ENCODE measurements at regions not wholly inside any gene's neighbourhood (a gene's known extent, or its start where the extent isn't known, plus 50 kb on each side); places are given as distances from the start of the nearest gene placed in this dataset.
"Not testable (repeated sequence)": the region's sequence is repeated elsewhere in the genome, so short reads cannot be mapped to it uniquely, and the experiment has no call there.

DNA sequence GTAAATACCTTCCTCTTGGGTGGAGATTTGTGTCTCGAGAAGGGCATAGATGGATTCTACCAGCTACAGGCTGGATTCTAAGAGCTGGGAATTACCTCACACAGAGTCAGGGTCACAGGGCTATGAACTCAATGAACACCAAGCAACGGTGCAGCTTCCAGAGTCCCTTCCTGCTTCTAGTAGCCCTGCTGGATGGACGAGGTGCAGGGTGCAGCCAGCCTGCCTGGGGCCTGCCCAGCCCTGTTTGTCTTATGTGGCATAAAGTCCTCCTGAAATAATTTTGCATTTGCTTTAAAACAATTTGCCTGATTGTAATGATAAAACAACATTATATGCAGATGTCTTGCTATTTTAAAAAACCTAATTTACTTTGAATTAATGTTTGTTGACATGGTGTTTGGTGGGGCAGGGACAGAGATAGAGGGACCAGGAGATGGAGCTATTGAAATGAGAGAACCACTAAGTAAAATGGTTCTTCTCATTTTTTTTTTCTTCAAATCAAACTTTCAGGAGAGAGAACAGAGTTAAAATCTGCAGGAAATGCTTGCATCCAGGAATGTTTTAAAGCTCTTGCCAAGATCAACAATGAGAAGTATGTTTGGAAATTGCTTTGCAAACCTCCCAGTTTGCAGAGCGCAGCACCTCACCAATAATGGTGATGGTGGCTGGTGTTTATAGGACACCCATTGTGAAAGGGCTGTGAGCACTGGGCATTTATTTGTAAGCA is 305.4 kb upstream of the PODXL start:
- intact Hi-C loops (cut with micrococcal nuclease), result no loop called here

DNA sequence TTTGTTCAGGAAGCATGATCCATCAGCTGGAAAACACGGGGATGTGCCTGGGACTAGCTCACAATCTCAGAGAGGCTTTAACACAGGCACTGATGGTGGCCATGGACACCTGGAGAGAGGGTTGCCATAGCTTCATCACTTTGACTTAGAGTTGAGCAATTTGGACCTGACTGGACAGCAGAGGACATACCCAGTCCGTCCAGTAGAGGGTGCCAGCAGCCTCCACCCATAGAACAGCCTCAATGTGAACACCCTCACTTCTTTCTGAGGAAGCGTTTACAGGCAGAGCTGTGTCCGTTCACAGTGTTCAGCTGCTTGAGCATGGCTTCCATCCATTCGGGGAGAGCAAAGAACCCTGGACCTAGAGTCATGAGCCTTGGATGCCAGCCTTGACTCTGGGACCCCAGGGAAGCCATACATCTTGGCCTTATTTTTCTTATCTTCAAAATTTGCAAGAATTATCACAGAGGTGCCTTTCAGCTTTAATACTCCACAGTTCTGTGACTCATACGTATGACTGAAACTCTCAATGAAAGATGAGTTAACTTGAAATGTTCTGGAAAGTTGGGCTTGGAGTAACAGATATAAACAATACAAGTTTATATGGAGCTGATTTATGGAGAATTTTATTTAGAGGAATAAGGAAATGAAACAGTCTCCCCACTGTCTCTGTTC is 302.9 kb upstream of the PODXL start:
- intact Hi-C loops (cut with micrococcal nuclease), result loop anchor here (1.0 kb wide), 2 partner anchors 170 to 721 kb away; no protein-coding TSS in a partner anchor

DNA sequence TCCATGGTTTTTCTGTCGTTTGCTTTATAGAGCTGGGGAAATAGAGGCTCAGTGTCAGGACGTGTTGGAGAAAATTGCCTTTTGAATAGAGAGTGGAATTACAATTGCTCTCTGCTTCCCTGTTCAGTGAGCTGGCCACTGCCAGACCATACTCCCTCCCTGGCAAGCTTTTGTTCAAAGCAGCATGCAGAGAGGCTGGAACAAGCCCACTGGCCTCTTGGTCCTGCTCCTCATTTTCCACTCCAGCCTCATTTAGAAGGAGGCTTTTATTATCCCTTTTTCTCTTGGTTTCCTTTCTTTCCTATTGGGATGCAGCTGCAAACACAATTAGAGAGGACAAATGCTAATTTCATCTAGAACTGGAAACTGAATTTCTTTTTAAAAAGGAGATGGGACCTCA is 302.2 kb upstream of the PODXL start:
- intact Hi-C loops (cut with micrococcal nuclease), result loop anchor here (1.0 kb wide), 2 partner anchors 169 to 722 kb away; no protein-coding TSS in a partner anchor

DNA sequence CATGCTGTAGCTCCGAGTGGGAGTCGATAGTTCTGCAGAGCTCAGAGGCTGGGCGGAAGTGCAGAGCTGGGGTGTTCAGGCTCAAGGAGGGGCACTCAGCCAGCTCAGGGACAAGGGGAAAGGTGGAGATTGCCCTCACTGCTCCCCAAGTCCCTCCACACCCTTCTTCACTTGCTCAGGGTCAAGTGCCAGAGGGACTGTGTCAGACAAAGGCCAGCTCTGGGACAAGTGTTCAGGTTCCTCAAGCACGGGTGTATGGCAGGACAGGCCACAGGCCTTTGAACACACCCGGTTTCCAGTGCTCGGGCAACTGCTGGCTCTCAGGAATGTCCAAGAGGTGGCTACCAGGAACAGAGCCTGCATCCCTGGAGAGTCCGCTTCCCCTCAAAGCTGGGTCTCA is 293.0 kb upstream of the PODXL start:
- intact Hi-C loops (cut with micrococcal nuclease), result no loop called here

DNA sequence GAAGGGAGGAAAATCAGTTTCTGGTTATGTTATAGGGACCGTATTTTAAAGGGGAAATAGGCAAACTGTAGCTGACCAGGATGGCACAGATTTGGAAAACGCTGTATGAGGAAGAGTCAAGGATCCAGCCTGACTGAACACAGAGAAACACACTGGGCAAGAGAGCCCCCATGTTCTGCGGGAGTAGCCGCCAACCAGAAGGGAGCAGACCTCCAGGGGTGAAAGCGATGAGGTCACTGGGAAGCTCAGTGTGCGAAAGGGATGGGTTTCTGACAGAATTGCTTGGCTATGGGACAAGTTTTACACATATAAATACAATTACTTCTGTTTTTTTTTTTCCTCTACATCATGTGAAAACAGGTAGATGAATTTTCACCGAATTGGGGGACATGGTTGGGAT is 291.6 kb upstream of the PODXL start:
- intact Hi-C loops (cut with micrococcal nuclease), result no loop called here

DNA sequence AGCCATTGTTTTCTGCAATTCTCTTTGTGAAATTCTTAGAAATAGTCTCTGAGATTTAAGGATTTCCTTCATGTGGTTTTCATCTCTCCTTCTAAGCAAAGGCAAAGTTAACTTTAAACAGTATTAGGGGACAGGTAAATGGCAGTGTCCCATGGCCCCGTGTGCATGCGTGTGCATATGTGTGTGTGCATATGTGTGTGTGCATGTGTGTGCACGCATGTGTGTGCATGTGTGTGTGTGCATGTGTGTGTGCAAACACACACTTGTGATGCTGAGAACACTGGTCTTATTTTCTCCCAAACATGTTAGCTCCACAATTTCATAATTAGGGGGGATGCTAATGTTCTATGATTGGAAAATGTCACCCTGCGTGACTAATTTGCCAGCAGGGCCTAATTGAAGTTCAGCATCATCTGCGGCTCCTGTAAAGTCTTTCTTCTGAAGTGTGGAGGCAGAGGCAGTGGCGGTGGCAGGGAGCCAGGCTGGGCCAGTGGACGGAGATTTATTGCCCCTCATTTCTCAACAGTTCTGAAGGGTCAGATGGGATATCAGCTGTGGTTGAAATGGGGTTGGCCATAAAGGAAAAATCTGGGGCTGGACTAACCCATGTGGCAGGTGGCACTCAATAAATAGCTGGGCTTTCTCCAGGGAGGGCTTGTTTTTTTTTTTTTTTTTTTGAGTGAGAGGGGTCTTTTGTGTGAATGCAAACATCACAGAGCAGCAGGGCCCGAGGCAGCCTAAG is 289.3 kb upstream of the PODXL start:
- intact Hi-C loops (cut with micrococcal nuclease), result no loop called here

DNA sequence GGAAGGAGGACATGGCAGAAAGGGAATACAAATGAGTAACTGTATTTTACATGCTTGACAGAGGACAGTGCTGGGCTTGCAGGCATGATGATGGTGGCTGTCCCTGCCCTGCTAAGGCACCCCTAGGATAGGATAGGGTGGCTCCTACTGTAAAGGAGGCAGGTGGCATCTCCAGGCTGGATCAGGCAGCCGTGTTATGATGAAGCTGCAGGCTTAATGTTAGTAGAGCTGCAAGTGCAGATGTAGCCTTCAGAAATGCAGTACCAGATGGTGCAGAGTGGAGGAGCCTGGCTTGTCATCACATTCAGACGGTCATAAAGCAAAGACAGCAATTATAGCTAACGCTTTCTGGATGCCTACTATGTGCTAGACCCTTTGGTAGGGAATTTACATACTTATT is 287.9 kb upstream of the PODXL start:
- intact Hi-C loops (cut with micrococcal nuclease), result no loop called here

DNA sequence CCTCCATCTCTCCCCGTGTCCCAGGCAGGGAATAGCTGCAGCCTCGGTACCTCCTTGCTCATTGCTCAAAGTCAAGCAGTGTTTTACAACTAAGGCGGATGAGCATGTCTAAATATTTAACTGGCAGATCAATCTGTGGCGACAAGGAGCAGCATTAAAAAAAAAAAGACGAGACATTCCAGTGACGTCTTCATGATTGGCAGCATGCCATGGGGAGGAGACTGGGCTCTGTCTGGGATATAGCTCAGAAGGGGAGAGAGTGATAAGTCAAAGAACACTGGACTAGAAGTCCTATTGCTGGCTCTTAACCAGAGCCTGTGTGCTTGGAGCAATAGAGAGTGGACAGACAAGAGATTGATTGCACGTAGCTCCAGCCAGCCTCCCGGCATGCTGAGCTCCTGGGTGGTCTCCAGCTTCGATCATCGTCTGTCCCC is 287.5 kb upstream of the PODXL start:
- intact Hi-C loops (cut with micrococcal nuclease), result no loop called here

DNA sequence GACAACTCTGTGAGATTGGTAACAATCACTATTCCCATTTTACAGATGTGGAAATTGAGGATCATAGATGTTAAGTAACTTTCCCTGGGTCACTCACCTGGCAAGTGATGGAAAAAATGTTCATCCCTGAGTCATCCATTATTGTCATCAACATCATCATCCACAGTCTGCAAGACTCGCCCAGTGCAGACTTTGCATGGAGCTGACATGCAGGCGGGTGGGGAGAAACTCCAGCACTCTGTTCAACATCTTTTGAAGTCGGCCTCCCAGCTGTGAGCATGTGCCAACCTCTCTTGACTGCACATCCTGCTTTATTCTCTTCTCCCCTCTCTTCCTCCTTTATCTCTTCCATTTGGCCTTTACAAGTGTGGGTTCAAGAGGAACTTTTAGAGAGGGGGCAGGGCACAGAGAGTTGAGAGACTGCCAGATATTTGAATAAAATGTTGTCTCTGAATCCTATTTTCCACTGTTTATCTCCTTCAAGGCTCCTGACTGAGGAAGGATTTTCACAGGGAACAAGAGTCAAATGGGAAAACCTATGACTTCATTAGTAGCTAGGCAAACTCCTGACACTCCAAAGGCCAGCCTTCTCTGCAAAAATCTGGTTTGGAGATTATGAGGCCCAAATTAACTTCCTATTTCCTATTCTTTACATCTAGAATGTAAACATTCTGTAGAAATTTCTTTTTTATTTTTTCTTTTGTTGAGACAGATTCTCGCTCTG is 283.7 kb upstream of the PODXL start:
- intact Hi-C loops (cut with micrococcal nuclease), result no loop called here

DNA sequence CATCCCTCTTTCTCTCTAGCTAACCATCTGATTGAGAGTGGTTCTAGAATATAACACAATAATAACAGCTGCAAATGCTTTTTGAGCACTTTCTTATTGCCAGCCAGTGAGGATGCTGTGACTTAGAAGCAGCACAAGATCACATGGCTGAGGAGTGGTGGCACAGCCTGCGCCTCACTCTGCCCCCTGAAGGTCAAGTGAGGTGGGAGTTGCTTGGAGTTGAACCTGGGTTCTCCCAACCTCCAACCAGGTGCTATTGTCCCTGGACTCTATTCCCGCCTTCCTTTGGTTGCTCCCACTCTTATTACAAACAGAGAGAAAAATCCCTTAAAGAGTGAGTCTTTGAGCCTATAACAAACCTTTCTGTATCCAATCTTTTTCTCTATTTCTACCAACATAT is 280.3 kb upstream of the PODXL start:
- intact Hi-C loops (cut with micrococcal nuclease), result no loop called here

DNA sequence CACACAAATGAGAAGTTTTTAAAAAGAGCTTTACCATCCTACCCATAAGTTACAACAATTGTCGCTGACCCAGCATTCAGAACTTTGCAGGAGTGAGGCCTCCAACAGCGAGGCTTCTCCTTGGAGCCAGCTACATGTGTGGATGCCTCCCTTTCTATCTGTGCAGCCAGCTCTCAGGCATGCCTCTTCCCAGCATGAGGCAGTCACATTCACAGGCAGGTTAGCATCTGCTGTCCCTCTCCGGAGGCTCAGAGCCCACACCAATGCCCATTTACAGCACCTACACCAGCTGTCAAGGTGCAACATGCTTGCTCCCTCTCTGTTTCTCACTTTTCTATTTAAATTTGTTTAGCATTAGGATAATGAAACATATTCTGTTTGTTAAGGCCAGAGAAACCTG is 278.7 kb upstream of the PODXL start:
- intact Hi-C loops (cut with micrococcal nuclease), result no loop called here

DNA sequence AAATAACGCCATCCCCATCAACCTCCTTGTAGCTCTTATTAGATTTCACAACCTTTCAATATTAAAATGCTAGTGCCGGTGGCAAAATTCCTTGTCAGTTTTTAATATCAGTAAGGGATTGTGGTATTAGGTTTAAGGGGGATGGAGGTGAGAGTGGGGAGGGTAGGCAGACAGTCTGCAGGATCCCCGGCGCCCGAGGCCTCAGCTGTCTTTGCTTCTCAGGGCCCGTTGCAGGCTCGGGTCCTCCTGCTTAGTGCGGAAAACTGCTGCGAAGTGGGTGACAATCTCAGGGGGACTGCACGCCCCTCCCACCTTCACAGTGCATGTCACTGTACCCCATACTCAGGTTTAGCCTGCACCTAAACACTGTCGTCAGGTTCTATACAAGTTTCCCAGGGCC is 274.3 kb upstream of the PODXL start:
- intact Hi-C loops (cut with micrococcal nuclease), result no loop called here

DNA sequence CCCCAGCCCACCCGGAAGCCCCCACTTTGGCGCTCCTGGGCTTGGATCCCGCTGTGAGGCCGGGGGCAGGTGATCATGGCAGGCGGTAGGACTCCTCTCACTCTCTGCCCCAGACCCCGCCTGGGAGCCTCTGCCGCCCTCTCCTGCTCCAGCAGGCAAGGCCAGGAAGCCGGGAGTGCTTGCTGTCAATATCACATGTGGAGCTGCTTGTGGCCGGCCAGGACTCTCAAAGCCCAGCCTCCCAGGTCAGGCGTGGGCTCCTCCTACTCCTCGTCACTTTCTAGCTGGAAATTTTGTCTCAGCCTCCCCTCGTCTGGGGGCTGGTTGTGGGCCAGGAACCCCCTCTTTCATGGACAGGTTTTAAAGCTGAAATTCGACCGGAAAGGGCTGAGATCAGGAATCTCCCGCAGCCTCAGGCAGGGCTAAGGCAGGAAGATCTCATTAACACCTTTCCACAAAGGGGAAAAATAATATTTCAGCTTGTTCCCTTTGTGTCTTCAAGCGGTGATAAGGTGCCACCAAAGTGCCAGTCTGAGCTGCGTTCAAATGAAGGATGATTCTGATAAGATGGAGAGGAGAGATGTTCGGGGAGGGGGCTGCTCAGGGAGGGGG is 273.6 kb upstream of the PODXL start:
- intact Hi-C loops (cut with micrococcal nuclease), result no loop called here

DNA sequence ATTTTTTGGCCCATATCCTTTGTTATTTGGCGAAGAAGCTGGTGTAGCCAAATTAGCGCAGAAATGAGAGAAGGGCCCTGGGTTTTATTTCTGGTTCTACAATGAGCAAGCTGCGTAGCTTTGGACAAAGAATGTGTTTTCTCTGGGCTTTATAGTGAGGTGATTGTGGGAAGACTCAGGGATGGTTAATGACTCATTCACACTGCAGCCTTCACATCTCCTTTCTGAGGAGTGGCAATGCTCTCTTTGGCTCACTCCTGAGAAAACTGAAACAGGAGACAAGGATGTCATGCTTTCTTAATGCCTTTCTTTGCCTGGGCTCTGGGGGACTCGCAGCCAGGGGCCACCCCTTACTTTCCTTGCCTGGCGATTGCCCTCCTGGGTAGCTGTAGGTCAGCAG is 271.0 kb upstream of the PODXL start:
- intact Hi-C loops (cut with micrococcal nuclease), result no loop called here

DNA sequence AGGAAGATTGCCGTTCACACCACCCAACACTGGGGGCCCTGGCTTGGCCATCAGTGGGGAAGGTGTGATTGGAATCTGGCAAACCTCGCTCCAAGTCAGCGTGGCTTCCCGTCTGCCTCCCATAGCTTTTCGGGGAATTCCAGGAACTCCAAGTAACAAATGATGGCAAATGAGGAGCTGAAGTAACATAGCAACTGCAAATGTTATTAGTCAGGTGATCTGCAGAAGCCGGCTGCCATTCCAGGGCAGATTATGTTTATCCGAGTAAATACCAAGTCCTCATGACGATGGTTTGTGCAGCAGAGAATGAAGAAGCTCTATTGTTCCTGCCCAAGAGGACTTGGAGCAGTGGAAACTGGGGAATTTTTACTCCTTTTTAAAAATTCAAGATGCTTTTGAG is 270.5 kb upstream of the PODXL start:
- intact Hi-C loops (cut with micrococcal nuclease), result no loop called here

DNA sequence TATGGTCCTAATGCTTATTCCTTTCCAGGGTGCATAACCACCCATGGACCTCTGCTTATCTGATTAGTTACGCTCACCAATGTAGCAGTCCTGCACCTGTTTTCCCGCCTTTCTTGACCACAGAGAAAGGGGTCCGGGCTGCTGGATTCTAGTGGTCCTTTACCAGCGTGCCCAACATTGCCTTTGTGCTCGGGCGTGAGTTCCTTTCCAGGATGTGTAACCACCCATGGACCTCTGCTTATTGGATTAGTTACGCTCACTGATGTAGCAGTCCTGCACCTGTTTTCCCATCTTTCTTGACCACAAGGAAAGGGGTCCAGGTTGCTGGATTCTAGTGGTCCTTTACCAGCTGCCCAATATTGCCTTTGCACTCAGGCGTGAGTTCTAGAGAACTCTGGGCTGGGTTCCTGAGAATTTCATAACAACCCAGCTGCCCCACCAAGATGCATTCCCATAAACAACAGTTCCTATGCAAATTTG is 267.6 kb upstream of the PODXL start:
- intact Hi-C loops (cut with micrococcal nuclease), result not testable (repeated sequence)

DNA sequence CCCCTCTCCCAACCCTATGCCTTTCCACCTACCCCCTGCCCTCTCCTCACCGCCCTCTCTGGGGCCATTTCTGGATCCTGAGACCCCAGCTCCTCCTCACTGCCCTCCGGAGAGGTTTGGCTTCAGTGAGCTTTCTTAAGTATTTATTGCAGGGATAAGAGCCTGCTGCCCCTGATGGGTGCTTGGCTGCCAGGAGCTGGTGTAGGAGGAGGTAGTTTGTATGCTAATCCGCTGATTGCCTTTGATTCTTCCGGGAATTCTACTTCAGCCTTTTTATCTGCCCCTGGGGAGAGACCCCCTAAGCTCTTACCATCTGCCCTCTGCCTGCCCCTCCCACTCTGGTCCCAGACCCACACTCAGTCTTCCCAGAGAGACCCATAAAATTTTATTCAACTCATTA is 263.5 kb upstream of the PODXL start:
- intact Hi-C loops (cut with micrococcal nuclease), result no loop called here

DNA sequence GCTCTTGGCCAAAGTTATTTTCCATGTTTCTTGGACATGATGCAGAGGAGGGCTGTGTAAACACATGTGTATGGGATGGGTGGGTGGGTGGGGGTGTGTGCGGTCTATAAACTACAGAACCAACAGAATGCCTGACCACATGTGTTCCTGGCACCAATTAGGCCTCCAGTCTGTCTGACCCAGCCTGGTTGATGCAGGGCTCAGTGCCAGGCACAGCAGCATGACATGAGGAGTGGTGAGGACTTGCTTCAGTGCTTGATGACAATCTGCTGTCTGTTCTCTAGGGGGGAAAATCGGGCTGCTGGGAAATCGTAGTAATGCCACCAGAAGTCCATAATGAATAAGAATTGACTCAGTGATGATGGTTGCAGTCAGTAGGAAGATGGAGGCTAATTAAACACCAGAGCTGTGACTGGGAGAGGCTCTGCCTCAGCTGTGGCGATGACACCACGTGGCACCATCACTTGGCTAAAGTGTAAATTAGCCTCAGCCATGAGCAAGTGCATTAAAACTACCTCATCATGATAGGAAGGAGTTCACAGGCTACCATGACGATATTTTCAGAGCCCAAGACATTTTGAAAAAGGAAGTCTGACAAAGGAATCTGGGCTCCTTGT is 260.1 kb upstream of the PODXL start:
- intact Hi-C loops (cut with micrococcal nuclease), result no loop called here

DNA sequence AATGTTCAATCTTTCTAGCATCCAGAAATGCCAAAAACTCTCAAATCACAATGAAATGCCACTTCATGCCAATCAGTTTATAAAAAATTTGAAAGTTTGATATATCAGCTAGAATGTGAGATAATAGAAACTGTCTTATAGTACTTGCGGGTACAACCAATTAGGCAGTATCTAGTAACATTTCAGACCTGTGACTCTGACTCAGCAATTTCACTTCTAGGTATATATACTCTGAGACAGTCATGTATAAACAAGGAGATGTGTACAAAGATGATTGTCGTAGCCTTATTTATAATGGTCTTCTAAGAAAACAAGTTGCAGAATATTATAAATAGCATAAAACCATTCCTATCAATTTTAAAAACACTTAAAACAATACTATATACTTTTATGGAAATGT is 252.3 kb upstream of the PODXL start:
- intact Hi-C loops (cut with micrococcal nuclease), result no loop called here

DNA sequence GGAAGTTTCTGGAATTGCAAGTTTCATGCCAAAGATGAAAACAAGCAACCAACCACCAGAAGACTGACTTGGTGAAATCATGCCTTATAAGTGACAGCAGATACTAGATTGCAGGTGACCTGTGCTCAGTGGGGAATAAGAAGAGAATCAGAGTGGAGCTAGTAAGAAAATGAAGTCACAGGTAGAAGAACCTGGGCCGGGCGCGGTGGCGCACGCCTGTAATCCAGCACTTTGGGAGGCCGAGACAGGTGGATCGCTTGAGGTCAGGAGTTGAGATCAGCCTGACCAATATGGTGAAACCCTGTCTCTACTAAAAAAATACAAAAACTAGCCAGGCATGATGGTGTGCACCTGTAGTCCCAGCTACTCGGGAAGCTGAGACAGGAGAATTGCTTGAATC is 251.7 kb upstream of the PODXL start:
- intact Hi-C loops (cut with micrococcal nuclease), result not testable (repeated sequence)

DNA sequence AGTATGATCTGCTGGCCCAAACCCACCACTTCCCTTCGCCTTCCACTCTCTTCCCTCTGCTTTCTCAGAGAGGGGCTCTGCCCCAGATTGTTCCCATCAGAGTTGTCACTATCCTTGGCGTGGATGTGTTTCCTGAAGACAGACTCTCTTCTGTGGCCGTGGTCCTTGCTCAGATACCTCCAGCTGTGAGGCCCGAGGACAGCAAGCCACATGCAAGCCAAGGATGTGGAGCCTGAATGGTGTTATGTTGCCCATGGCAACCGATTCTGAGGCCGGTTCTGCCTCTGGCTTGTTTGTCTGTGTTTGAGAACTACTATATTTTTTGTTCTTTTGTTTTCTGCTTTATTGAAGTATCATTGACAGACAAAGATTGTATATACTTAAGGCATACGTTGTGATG is 247.4 kb upstream of the PODXL start:
- intact Hi-C loops (cut with micrococcal nuclease), result no loop called here

All from T-helper 1 cell treated with Interleukin-12 subunit alpha and Interleukin-12 subunit beta and Interleukin-4 antibody, amounts not matched to agents 30 ng/mL and 1 ng/mL, for 36 hours (primary cell).